ENCODE measurements at regions not wholly inside any gene's neighbourhood (a gene's known extent, or its start where the extent isn't known, plus 50 kb on each side); places are given as distances from the start of the nearest gene placed in this dataset.

DNA sequence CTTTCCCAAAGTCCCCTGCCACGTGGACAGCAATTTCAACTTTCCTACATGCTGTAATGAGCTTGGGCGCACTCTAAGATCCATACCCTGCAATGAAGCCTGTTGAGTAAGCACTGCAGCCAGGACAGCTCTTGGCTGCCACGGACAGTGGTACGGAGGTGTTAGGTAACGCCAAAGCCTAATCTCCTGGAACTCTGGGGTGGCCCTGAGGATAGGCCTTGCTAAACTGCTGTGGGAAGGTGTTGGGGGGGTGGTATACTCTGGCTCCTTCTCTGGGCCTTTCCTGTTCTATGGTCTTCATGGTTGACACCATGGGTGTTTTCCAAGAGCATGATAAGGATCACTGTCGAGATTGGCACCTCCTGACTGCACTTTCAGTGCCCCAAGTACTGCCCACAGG is 66.4 kb upstream of the PITX1 start:
- intact Hi-C loops (cut with DNase I; ENCODE audit: low total_unique reads), result no loop called here
- no peak overlapping the region for H3K27ac ChIP-seq
- no peaks in the 10 kb centered on the region for H3K4me1 ChIP-seq
- H3K36me3 ChIP-seq, result no peaks in the 10 kb centered on the region
- no peak for DNase-seq
- no peaks in the 10 kb centered on the region for H3K9me3 ChIP-seq
- H3K4me3 ChIP-seq, result no peak overlapping the region
- 90% methylated on average over 6 of the region's 6 CpGs; no CpG with 5 or more reads in 1 of the 2 donors for WGBS, 2 donors (ENCODE audit: low coverage in 1 of 2)
- TF ChIP-seq, protein P1, sequence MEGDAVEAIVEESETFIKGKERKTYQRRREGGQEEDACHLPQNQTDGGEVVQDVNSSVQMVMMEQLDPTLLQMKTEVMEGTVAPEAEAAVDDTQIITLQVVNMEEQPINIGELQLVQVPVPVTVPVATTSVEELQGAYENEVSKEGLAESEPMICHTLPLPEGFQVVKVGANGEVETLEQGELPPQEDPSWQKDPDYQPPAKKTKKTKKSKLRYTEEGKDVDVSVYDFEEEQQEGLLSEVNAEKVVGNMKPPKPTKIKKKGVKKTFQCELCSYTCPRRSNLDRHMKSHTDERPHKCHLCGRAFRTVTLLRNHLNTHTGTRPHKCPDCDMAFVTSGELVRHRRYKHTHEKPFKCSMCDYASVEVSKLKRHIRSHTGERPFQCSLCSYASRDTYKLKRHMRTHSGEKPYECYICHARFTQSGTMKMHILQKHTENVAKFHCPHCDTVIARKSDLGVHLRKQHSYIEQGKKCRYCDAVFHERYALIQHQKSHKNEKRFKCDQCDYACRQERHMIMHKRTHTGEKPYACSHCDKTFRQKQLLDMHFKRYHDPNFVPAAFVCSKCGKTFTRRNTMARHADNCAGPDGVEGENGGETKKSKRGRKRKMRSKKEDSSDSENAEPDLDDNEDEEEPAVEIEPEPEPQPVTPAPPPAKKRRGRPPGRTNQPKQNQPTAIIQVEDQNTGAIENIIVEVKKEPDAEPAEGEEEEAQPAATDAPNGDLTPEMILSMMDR (IDR thresholded peaks at IDR 0.05), result no peak
- TF ChIP-seq POLR2A (IDR thresholded peaks at IDR 0.05), result no peak
- TF ChIP-seq POLR2AphosphoS5 (IDR thresholded peaks at IDR 0.05), result no peak
- no peak for TF ChIP-seq EP300 (IDR thresholded peaks at IDR 0.05; ENCODE audit: low read depth)
- no peaks in the 10 kb centered on the region for H3K27me3 ChIP-seq
- in situ Hi-C loops (cut with MboI; ENCODE audit: low pct_ligation_motif_present in 1 of 4, low pct_unique_long_range_greater_than_20kb in 1 of 4, low sequenced_read_pairs in 3 of 4), result no loop called here

DNA sequence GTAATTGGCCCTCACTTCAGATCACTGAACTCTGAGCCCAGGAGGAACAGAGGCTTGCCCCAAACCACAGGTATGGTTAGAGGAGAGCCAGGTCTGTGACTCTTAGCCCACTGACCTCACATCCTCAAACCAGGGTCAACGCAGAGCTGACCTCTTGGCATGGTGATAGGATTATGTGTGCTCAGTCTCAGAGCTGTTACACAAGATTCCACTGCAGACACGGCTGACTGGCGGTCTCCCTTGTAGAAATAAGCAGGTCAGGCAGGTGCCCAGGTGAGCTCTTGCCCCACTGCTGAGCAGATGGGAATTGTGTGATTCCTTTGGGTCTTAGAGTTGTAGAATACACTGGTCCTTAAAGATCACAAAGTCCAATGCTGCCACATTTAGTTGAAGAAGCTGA is 66.0 kb upstream of the PITX1 start:
- 94% methylated on average over 3 of the region's 3 CpGs for WGBS, 2 donors (ENCODE audit: low coverage in 1 of 2)
- Histone ChIP-seq H3K27me3 (no peaks in the 10 kb centered on the region), H3K9me3 (no peaks in the 10 kb centered on the region), H3K27ac (no peak overlapping the region), H3K4me1 (no peaks in the 10 kb centered on the region), H3K4me3 (no peak overlapping the region), H3K36me3 (no peaks in the 10 kb centered on the region)
- in situ Hi-C loops (cut with MboI; ENCODE audit: low pct_ligation_motif_present in 1 of 4, low pct_unique_long_range_greater_than_20kb in 1 of 4, low sequenced_read_pairs in 3 of 4), result no loop called here
- intact Hi-C loops (cut with DNase I; ENCODE audit: low total_unique reads), result no loop called here
- TF ChIP-seq POLR2AphosphoS5 (IDR thresholded peaks at IDR 0.05), result no peak
- no peak for DNase-seq

DNA sequence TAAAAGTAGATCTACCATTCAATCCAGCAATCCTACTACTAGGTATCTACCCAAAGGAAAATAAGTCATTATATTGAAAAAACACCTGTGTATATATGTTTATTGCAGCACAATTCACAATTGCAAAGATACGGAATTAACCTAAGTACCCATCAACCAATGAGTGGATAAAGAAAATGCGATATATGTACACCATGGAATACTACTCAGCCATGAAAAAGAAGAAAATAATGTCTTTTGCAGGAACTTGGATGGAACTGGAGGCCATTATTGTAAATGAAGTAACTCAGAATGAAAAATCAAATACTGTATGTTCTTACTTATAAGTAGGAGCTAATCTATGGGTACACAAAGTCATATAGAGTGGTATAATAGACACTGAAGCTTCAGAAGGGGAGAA is 63.4 kb upstream of the PITX1 start:
- H3K27me3 ChIP-seq, result no peaks in the 10 kb centered on the region
- in situ Hi-C loops (cut with MboI; ENCODE audit: low pct_ligation_motif_present in 1 of 4, low pct_unique_long_range_greater_than_20kb in 1 of 4, low sequenced_read_pairs in 3 of 4), result no loop called here
- H3K36me3 ChIP-seq, result no peaks in the 10 kb centered on the region
- H3K27ac ChIP-seq, result no peak overlapping the region
- TF ChIP-seq, protein P1 (IDR thresholded peaks at IDR 0.05), result no peak
- no peak for TF ChIP-seq POLR2A (IDR thresholded peaks at IDR 0.05)
- TF ChIP-seq EP300 (IDR thresholded peaks at IDR 0.05; ENCODE audit: low read depth), result no peak
- TF ChIP-seq POLR2AphosphoS5 (IDR thresholded peaks at IDR 0.05), result no peak
- WGBS, 2 donors (ENCODE audit: low coverage in 1 of 2), result 83 to 100% methylated on average over 2 of the region's 2 CpGs
- H3K4me1 ChIP-seq, result no peaks in the 10 kb centered on the region
- intact Hi-C loops (cut with DNase I; ENCODE audit: low total_unique reads), result no loop called here
- H3K4me3 ChIP-seq, result no peak overlapping the region
- no peaks in the 10 kb centered on the region for H3K9me3 ChIP-seq
- DNase-seq, result no peak

DNA sequence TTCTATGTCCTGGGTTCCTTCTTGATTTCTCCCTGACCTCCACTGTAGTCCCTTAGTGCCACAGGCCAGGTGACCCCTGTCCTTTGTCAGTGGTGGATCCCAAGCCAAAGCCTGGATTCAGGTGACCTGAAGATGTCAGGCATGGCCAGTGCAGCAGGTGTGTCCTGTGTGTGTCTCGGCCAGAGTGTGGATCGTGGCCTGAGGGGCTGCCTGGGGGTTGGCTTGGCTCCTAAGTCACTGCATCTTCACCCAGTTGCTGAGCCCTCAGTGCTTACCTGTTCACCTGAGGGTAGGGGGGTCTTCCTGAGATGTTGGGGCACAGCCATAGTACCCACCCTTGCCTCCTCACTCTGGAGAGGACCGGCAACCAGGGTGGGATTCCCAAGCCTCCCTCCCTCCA is 61.8 kb upstream of the PITX1 start:
- Histone ChIP-seq H3K27me3 (no peaks in the 10 kb centered on the region), H3K9me3 (no peaks in the 10 kb centered on the region), H3K4me3 (no peak overlapping the region), H3K27ac (no peak overlapping the region), H3K36me3 (no peaks in the 10 kb centered on the region), H3K4me1 (no peaks in the 10 kb centered on the region)
- TF ChIP-seq EP300 (IDR thresholded peaks at IDR 0.05; ENCODE audit: low read depth), result no peak
- TF ChIP-seq, protein P1 (IDR thresholded peaks at IDR 0.05), result no peak
- no peak for TF ChIP-seq POLR2A (IDR thresholded peaks at IDR 0.05)
- TF ChIP-seq POLR2AphosphoS5 (IDR thresholded peaks at IDR 0.05), result no peak
- no peak for DNase-seq
- intact Hi-C loops (cut with DNase I; ENCODE audit: low total_unique reads) (no loop called here), in situ Hi-C loops (cut with MboI; ENCODE audit: low pct_ligation_motif_present in 1 of 4, low pct_unique_long_range_greater_than_20kb in 1 of 4, low sequenced_read_pairs in 3 of 4) (no loop called here)
- WGBS, 2 donors (ENCODE audit: low coverage in 1 of 2), result 91% methylated on average over 3 of the region's 3 CpGs; no CpG with 5 or more reads in 1 of the 2 donors

DNA sequence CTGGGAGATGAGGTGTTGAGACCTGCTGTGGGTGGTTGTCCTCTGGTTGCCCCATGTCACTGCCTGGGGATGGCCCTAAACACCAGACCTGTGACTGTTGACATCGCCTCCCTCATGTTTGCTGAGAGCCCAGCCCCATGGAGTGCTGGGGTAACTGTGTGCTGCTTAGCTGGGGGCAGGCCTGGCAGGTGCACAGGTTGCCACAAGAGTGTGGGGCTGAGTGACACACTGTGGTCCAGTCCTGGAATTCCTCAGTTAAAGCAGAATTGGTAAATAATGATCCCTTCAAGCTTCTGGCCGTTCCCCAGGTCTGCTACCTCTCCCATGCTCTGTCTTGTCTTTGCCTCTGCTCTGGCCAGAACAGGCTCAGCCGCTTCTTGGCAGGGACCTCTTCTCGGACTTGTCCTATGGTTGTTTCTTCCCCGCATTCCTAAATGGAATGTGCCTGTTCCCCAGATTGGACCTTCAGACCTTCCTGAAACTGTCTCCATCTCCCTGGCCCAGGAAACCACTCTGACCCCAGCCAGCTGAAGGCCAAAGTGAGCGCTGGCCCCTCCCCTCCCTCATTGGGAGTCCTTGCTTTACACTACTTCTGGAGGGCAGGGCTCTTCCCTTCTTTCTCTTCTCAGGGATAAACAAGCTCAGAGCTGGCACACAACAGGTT is 61.2 kb upstream of the PITX1 start:
- no peak for DNase-seq
- TF ChIP-seq, protein P1 (IDR thresholded peaks at IDR 0.05), result no peak
- no peak for TF ChIP-seq EP300 (IDR thresholded peaks at IDR 0.05; ENCODE audit: low read depth)
- in situ Hi-C loops (cut with MboI; ENCODE audit: low pct_ligation_motif_present in 1 of 4, low pct_unique_long_range_greater_than_20kb in 1 of 4, low sequenced_read_pairs in 3 of 4), result no loop called here
- WGBS, 2 donors (ENCODE audit: low coverage in 1 of 2), result 74 to 83% methylated on average over 4 to 6 of the region's 6 CpGs
- Histone ChIP-seq H3K27ac (no peak overlapping the region), H3K9me3 (no peaks in the 10 kb centered on the region), H3K4me1 (no peaks in the 10 kb centered on the region), H3K27me3 (no peaks in the 10 kb centered on the region), H3K4me3 (no peak overlapping the region), H3K36me3 (no peaks in the 10 kb centered on the region)
- intact Hi-C loops (cut with DNase I; ENCODE audit: low total_unique reads), result no loop called here
